WI38 (cell line): ENCODE measurements at regions not wholly inside any gene's neighbourhood (a gene's known extent, or its start where the extent isn't known, plus 50 kb on each side); places are given as distances from the start of the nearest gene placed in this dataset.

ENCODE experiments used
- H3K4me3 ChIP-seq: 2 replicates; pipeline ENCODE4 v1.5.1; 2011; ENCODE audit warnings: low read depth, mild to moderate bottlenecking, control low read depth, low read length
- TF ChIP-seq, protein P1 (sequence below): IDR thresholded peaks from 2 replicates; pipeline ENCODE4 v1.5.1; 2012; ENCODE audit warnings: low read depth, mild to moderate bottlenecking, control low read depth, low read length

DNA sequence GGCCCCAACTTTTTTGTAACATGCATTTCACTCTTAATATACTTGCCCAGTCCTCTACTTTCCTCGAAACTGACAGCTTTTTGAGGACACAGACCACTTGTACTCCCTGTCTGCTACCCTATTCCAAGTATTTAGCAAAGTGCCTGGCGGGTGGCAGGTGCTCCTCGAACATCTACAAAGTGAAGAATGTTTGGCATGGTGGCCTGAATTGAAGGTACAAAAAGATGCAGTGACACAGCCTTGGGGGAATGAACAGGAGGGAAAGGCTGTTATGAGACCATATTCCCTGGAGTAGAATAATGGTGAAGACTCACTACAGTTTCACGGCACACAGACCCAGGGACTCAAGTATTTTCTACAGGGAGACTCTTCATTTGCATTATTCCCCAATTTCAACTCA, 590.9 kb downstream of the PRELID2 start:
- no peak overlapping the region for H3K4me3 ChIP-seq
- TF ChIP-seq, protein P1, sequence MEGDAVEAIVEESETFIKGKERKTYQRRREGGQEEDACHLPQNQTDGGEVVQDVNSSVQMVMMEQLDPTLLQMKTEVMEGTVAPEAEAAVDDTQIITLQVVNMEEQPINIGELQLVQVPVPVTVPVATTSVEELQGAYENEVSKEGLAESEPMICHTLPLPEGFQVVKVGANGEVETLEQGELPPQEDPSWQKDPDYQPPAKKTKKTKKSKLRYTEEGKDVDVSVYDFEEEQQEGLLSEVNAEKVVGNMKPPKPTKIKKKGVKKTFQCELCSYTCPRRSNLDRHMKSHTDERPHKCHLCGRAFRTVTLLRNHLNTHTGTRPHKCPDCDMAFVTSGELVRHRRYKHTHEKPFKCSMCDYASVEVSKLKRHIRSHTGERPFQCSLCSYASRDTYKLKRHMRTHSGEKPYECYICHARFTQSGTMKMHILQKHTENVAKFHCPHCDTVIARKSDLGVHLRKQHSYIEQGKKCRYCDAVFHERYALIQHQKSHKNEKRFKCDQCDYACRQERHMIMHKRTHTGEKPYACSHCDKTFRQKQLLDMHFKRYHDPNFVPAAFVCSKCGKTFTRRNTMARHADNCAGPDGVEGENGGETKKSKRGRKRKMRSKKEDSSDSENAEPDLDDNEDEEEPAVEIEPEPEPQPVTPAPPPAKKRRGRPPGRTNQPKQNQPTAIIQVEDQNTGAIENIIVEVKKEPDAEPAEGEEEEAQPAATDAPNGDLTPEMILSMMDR: no peak

DNA sequence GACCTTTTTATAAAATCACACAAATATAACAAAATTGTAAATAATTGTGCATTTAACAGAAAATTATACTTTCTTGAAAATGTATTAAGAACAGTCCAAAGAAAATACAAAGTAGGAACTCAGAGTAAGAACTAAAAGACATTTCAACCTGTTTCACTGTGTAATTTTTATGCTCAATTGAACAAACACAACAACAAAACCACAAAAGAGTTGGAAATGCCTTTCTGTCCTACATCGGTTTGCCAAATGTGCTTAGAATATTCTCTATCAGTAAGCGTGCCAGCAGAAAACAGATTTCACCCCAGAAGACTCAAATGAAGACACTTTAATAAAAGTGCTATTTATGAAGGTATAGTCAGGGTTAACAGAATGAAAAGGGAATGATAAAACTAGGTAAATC, 592.1 kb downstream of the PRELID2 start:
- no peak overlapping the region for H3K4me3 ChIP-seq
- TF ChIP-seq, protein P1: no peak

DNA sequence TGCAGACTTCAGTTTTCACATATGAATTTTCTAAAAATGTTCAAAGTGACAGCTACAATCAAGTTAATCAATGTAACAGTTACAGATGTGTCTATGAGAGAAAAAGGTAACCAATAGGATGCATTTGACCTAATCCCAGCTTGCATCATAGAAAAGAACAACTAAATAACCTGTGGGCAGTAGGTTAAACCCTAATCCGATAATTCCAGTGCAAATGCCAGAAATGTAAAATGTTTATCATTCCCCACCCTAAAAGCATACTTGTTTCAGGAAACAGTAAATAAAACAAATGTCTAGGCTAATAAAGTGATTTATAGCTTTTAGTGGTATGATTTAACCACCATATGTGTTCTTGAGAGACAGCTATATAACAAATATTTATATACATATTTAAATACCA, 592.6 kb downstream of the PRELID2 start:
- no peak overlapping the region for H3K4me3 ChIP-seq
- TF ChIP-seq, protein P1: no peak

DNA sequence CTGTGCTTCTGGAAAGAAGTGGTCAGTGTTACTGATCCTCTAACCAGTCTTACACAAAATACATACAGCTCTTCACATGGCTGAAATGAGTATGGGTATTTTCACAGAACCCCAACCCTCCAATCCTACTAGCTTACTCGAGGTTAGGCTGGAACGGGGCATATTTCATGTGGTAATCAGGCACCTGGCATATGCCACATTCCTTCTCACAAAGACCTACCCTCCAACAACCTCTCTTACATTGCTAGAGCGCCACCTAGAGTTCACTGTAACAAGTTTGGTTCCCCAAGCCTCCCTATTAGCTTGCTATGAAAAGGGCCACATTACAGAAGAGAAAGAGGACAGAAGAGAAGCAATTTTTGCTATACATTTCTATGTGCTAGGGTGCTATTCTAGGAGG, 597.3 kb downstream of the PRELID2 start:
- TF ChIP-seq, protein P1: 0 out of 2 replicates have a peak, but pooled peaks have one; percentile 22
- H3K4me3 ChIP-seq: no peak overlapping the region

DNA sequence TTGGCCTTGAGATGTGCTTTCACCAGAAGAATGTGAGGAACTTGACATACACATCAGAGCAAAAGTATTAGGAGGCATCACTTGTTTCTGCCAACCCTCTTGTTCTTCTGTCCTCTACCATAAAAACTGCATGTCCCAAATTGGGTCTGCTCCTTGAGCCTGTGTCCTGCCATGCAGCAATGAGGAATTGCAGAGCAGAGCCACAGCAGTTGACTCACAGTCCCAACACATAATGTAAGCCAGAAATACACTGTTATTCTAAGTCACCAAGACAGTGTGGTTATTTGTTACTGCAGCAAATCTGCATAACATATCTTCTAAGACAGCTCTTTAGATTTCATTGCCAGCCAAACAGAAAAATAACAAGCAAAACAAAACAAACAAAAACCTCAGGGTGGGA, 598.2 kb downstream of the PRELID2 start:
- TF ChIP-seq, protein P1: no peak

DNA sequence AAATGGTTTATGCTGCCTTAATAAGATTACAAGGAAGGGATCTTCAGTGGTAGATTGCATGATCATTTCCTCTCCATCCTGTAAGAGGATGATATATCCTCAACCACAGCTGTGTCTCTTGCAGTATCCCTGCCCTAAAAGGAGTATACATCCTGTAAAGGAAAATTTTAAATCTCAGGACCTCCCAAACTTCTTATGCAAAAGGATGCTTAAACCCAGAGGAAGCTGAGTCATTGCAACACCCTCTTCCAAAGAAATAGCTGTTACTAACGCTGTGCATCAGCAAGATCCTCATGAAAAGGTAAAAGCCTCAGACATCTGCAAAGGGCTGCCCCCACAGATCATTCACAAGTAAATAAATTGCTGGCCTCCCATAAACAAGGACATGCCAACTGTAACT, 599.0 kb downstream of the PRELID2 start:
- no peak overlapping the region for H3K4me3 ChIP-seq
- TF ChIP-seq, protein P1: no peak

More for the DNA sequence above, 598.2 kb downstream of the PRELID2 start:
- no peak overlapping the region for H3K4me3 ChIP-seq

DNA sequence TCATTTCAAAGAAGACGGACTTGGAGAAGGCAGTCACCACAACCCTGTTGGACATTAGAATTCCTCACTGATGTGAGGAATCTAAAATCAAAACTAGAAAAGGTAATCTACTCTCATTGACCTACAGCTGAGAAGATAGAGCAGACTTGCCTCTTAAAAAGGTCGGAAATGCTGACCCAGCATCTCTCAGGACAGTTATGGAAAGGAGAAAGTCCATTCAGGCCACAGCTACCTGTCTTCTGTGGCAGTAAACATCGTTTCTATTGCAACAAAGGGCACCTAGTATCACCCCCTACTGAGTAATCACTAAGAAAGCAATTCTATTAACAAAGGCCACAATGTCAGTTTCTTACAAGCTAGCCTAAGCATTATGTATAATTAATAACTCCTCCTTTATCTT, 601.7 kb downstream of the PRELID2 start:
- TF ChIP-seq, protein P1: no peak
- no peak overlapping the region for H3K4me3 ChIP-seq
